Memory B cell (primary cell): ENCODE measurements at regions not wholly inside any gene's neighbourhood (a gene's known extent, or its start where the extent isn't known, plus 50 kb on each side); places are given as distances from the start of the nearest gene placed in this dataset.

Experiments
- ATAC-seq: fragments of 150-1000 bp; cut with Tn5 transposase; 2 replicates; pipeline ENCODE4 v1.10.0; 2021; ENCODE audit warnings: low read depth, mild to moderate bottlenecking, moderate library complexity
- DNase-seq, 2 donors: peaks; one replicate each; pipeline ENCODE4 v3.0.0; 2022; ENCODE audit warnings: low spot score in 2 of 2
- H3K27ac Mint-ChIP-seq: one replicate; pipeline ENCODE4 v1.8.0; 2022; ENCODE audit warnings: mild to moderate bottlenecking, moderate library complexity, mixed read lengths
- H3K27me3 Mint-ChIP-seq: one replicate; pipeline ENCODE4 v1.8.0; 2022; ENCODE audit warnings: mixed read lengths
- H3K36me3 Mint-ChIP-seq: one replicate; pipeline ENCODE4 v1.8.0; 2022; ENCODE audit warnings: mild to moderate bottlenecking, mixed read lengths
- H3K4me1 Mint-ChIP-seq: one replicate; pipeline ENCODE4 v1.8.0; 2022; ENCODE audit warnings: mixed read lengths
- H3K4me3 Mint-ChIP-seq: one replicate; pipeline ENCODE4 v1.8.0; 2022; ENCODE audit warnings: mild to moderate bottlenecking, moderate library complexity, mixed read lengths
- H3K9me3 Mint-ChIP-seq: one replicate; pipeline ENCODE4 v1.8.0; 2022; ENCODE audit warnings: mixed read lengths

- no peak overlapping the region for H3K27ac Mint-ChIP-seq
- DNase-seq = no peak
Measured at GRCh38 chr1:87506147-87506546, 177.5 kb downstream of the LMO4 start.

GRCh38 chr1:87508247-87508787 lies 179.6 kb downstream of the LMO4 start:
- Mint-ChIP-seq H3K27ac (no peak overlapping the region), H3K4me1 (peaks cover 5% of the 10 kb centered on the region), H3K36me3 (no peaks in the 10 kb centered on the region), H3K9me3 (no peaks in the 10 kb centered on the region), H3K4me3 (no peak overlapping the region), H3K27me3 (peaks cover 2% of the 10 kb centered on the region)
- no peak for ATAC-seq
- no peak for DNase-seq

More at GRCh38 chr1:87506147-87506546, 177.5 kb downstream of the LMO4 start:
- H3K4me1 Mint-ChIP-seq = peaks cover 5% of the 10 kb centered on the region
- H3K9me3 Mint-ChIP-seq = peaks cover 5% of the 10 kb centered on the region
- no peak for ATAC-seq
- peaks cover 2% of the 10 kb centered on the region for H3K36me3 Mint-ChIP-seq
- H3K27me3 Mint-ChIP-seq = peaks cover 2% of the 10 kb centered on the region
- no peak overlapping the region for H3K4me3 Mint-ChIP-seq

GRCh38 chr1:87510540-87510939 lies 181.9 kb downstream of the LMO4 start:
- Mint-ChIP-seq H3K9me3 (no peaks in the 10 kb centered on the region), H3K4me3 (no peak overlapping the region), H3K36me3 (no peaks in the 10 kb centered on the region), H3K4me1 (peaks cover 5% of the 10 kb centered on the region), H3K27me3 (no peaks in the 10 kb centered on the region), H3K27ac (no peak overlapping the region)
- ATAC-seq (no peak), DNase-seq (no peak)

- H3K4me3 Mint-ChIP-seq = no peak overlapping the region
- ATAC-seq = no peak
- H3K27me3 Mint-ChIP-seq = no peaks in the 10 kb centered on the region
- H3K36me3 Mint-ChIP-seq = no peaks in the 10 kb centered on the region
- DNase-seq = no peak
- no peak overlapping the region for H3K27ac Mint-ChIP-seq
- no peaks in the 10 kb centered on the region for H3K9me3 Mint-ChIP-seq
- H3K4me1 Mint-ChIP-seq = peaks cover 5% of the 10 kb centered on the region
Measured at GRCh38 chr1:87511449-87511848, 182.8 kb downstream of the LMO4 start.

- Mint-ChIP-seq H3K4me3 (no peak overlapping the region), H3K27me3 (no peaks in the 10 kb centered on the region)
Measured at GRCh38 chr1:87512431-87512830, 183.8 kb downstream of the LMO4 start.

GRCh38 chr1:87513255-87513654 lies 184.6 kb downstream of the LMO4 start:
- Mint-ChIP-seq H3K4me3 (no peak overlapping the region), H3K27me3 (no peaks in the 10 kb centered on the region), H3K27ac (no peak overlapping the region), H3K4me1 (no peaks in the 10 kb centered on the region), H3K36me3 (no peaks in the 10 kb centered on the region), H3K9me3 (no peaks in the 10 kb centered on the region)
- ATAC-seq (no peak), DNase-seq (no peak)

More at GRCh38 chr1:87512431-87512830, 183.8 kb downstream of the LMO4 start:
- H3K9me3 Mint-ChIP-seq = no peaks in the 10 kb centered on the region
- DNase-seq (no peak), ATAC-seq (no peak)
- H3K4me1 Mint-ChIP-seq = no peaks in the 10 kb centered on the region
- no peak overlapping the region for H3K27ac Mint-ChIP-seq
- H3K36me3 Mint-ChIP-seq = no peaks in the 10 kb centered on the region

GRCh38 chr1:87513966-87514660 lies 185.4 kb downstream of the LMO4 start:
- H3K4me3 Mint-ChIP-seq = no peak overlapping the region
- H3K27ac Mint-ChIP-seq = no peak overlapping the region
- H3K9me3 Mint-ChIP-seq = no peaks in the 10 kb centered on the region
- no peaks in the 10 kb centered on the region for H3K4me1 Mint-ChIP-seq
- no peaks in the 10 kb centered on the region for H3K36me3 Mint-ChIP-seq
- H3K27me3 Mint-ChIP-seq = no peaks in the 10 kb centered on the region
- ATAC-seq (no peak), DNase-seq (no peak)

GRCh38 chr1:87515781-87516180 lies 187.1 kb downstream of the LMO4 start:
- Mint-ChIP-seq H3K27ac (no peak overlapping the region), H3K4me1 (no peaks in the 10 kb centered on the region), H3K9me3 (no peaks in the 10 kb centered on the region), H3K4me3 (no peak overlapping the region), H3K36me3 (no peaks in the 10 kb centered on the region), H3K27me3 (no peaks in the 10 kb centered on the region)
- ATAC-seq = no peak
- no peak for DNase-seq

GRCh38 chr1:87518794-87519193 lies 190.1 kb downstream of the LMO4 start:
- no peaks in the 10 kb centered on the region for H3K4me1 Mint-ChIP-seq
- no peaks in the 10 kb centered on the region for H3K27me3 Mint-ChIP-seq
- peaks cover 4% of the 10 kb centered on the region for H3K9me3 Mint-ChIP-seq
- no peak for DNase-seq
- ATAC-seq = no peak
- H3K36me3 Mint-ChIP-seq = peaks cover 2% of the 10 kb centered on the region
- H3K27ac Mint-ChIP-seq = no peak overlapping the region
- no peak overlapping the region for H3K4me3 Mint-ChIP-seq

GRCh38 chr1:87521452-87521851 lies 192.8 kb downstream of the LMO4 start:
- ATAC-seq (no peak), DNase-seq (no peak)
- H3K27me3 Mint-ChIP-seq = peaks cover 2% of the 10 kb centered on the region
- peaks cover 4% of the 10 kb centered on the region for H3K9me3 Mint-ChIP-seq
- no peaks in the 10 kb centered on the region for H3K4me1 Mint-ChIP-seq
- H3K4me3 Mint-ChIP-seq = no peak overlapping the region
- no peak overlapping the region for H3K27ac Mint-ChIP-seq
- H3K36me3 Mint-ChIP-seq = peaks cover 2% of the 10 kb centered on the region

GRCh38 chr1:87523466-87523865 lies 194.8 kb downstream of the LMO4 start:
- Mint-ChIP-seq H3K36me3 (peaks cover 2% of the 10 kb centered on the region), H3K4me3 (no peak overlapping the region), H3K4me1 (no peaks in the 10 kb centered on the region), H3K27ac (no peak overlapping the region), H3K9me3 (peaks cover 4% of the 10 kb centered on the region), H3K27me3 (peaks cover 2% of the 10 kb centered on the region)
- DNase-seq (no peak), ATAC-seq (no peak)

GRCh38 chr1:87524021-87524754 lies 195.5 kb downstream of the LMO4 start:
- no peak for DNase-seq
- Mint-ChIP-seq H3K36me3 (peaks cover 2% of the 10 kb centered on the region), H3K9me3 (peaks cover 4% of the 10 kb centered on the region), H3K4me1 (no peaks in the 10 kb centered on the region), H3K4me3 (no peak overlapping the region), H3K27me3 (peaks cover 2% of the 10 kb centered on the region), H3K27ac (no peak overlapping the region)
- no peak for ATAC-seq

GRCh38 chr1:87528754-87529517 lies 200.3 kb downstream of the LMO4 start:
- Mint-ChIP-seq H3K9me3 (no peaks in the 10 kb centered on the region), H3K27me3 (peaks cover 2% of the 10 kb centered on the region), H3K4me1 (no peaks in the 10 kb centered on the region), H3K36me3 (no peaks in the 10 kb centered on the region), H3K4me3 (no peak overlapping the region), H3K27ac (no peak overlapping the region)
- DNase-seq (no peak), ATAC-seq (no peak)
